ENCODE measurements at regions not wholly inside any gene's neighbourhood (a gene's known extent, or its start where the extent isn't known, plus 50 kb on each side); places are given as distances from the start of the nearest gene placed in this dataset.

GRCh38 chr14:104284107-104284592, 145.8 kb downstream of the KIF26A start:
- TF ChIP-seq SP1 (IDR thresholded peaks at IDR 0.05) = no peak
- TF ChIP-seq FOXA1 (IDR thresholded peaks at IDR 0.05) = no peak
- TF ChIP-seq GABPA (IDR thresholded peaks at IDR 0.05 in 1 of 2, conservative IDR thresholded peaks at IDR 0.05 in 1 of 2) = no peak
- no peak for TF ChIP-seq JUND (IDR thresholded peaks at IDR 0.05)
- no peak for TF ChIP-seq RXRA (IDR thresholded peaks at IDR 0.05)
- TF ChIP-seq CTCF (IDR thresholded peaks at IDR 0.05; ENCODE audit: low read depth, low read length, missing input control) = no peak
- no peak for TF ChIP-seq RAD21 (IDR thresholded peaks at IDR 0.05)
- no peak for TF ChIP-seq HNF4G (IDR thresholded peaks at IDR 0.05)
- no peak for TF ChIP-seq NR2F2 (IDR thresholded peaks at IDR 0.05)
- no peak for TF ChIP-seq REST (IDR thresholded peaks at IDR 0.05)
- TF ChIP-seq TAF1 (conservative IDR thresholded peaks at IDR 0.05) = no peak
- no peak for TF ChIP-seq ATF3 (IDR thresholded peaks at IDR 0.05)
- TF ChIP-seq EGR1 (IDR thresholded peaks at IDR 0.05; ENCODE audit: low read depth in 2 of 2) = no peak
- TF ChIP-seq HNF4A (conservative IDR thresholded peaks at IDR 0.05) = no peak
- TF ChIP-seq MAX (IDR thresholded peaks at IDR 0.05) = no peak
- no peak for TF ChIP-seq YY1 (IDR thresholded peaks at IDR 0.05)
- Histone ChIP-seq H3K36me3 (ENCODE audit: control insufficient read depth in 4 of 4, insufficient read depth in 3 of 4, low read depth in 1 of 4, low read length in 3 of 4) (no peaks in the 10 kb centered on the region), H3K9ac (ENCODE audit: low read depth in 1 of 2, low read length in 2 of 2) (no peak overlapping the region), H3K27ac (ENCODE audit: low read depth in 1 of 2, low read length in 2 of 2) (no peak overlapping the region), H3K4me1 (ENCODE audit: control insufficient read depth in 4 of 4, insufficient read depth in 4 of 4, low read length in 3 of 4) (peaks cover 23 to 38% (median 33%) of the 10 kb centered on the region in 4 donors), H3K9me3 (ENCODE audit: control insufficient read depth in 4 of 4, low read length in 3 of 4) (no peaks in the 10 kb centered on the region), H3K4me3 (ENCODE audit: low read depth in 1 of 3, low read length in 3 of 3) (no peak overlapping the region), H3K27me3 (ENCODE audit: control insufficient read depth in 4 of 4, insufficient read depth in 4 of 4, low read length in 3 of 4) (no peaks in the 10 kb centered on the region)
- DNase-seq (ENCODE audit: low spot score) = no peak
- WGBS = 86% methylated on average over 9 of the region's 9 CpGs

- WGBS = 94% methylated on average over 29 of the region's 29 CpGs
- no peak overlapping the region for H3K9ac ChIP-seq (ENCODE audit: low read depth in 1 of 2, low read length in 2 of 2)
- DNase-seq (ENCODE audit: low spot score) = no peak
- TF ChIP-seq EGR1 (IDR thresholded peaks at IDR 0.05; ENCODE audit: low read depth in 2 of 2) (no peak), HNF4A (conservative IDR thresholded peaks at IDR 0.05) (no peak), RXRA (IDR thresholded peaks at IDR 0.05) (no peak), YY1 (IDR thresholded peaks at IDR 0.05) (no peak), RAD21 (IDR thresholded peaks at IDR 0.05) (no peak), REST (IDR thresholded peaks at IDR 0.05) (no peak), FOXA1 (IDR thresholded peaks at IDR 0.05) (no peak), GABPA (IDR thresholded peaks at IDR 0.05 in 1 of 2, conservative IDR thresholded peaks at IDR 0.05 in 1 of 2) (no peak), ATF3 (IDR thresholded peaks at IDR 0.05) (no peak), TAF1 (conservative IDR thresholded peaks at IDR 0.05) (no peak), CTCF (IDR thresholded peaks at IDR 0.05; ENCODE audit: low read depth, low read length, missing input control) (no peak), HNF4G (IDR thresholded peaks at IDR 0.05) (no peak)
Observed at GRCh38 chr14:104284636-104285507, 146.5 kb downstream of the KIF26A start.

More at GRCh38 chr14:104284636-104285507, 146.5 kb downstream of the KIF26A start:
- Histone ChIP-seq H3K9me3 (ENCODE audit: control insufficient read depth in 4 of 4, low read length in 3 of 4) (no peaks in the 10 kb centered on the region), H3K4me1 (ENCODE audit: control insufficient read depth in 4 of 4, insufficient read depth in 4 of 4, low read length in 3 of 4) (peaks cover 23 to 37% (median 33%) of the 10 kb centered on the region in 4 donors), H3K27ac (ENCODE audit: low read depth in 1 of 2, low read length in 2 of 2) (no peak overlapping the region), H3K4me3 (ENCODE audit: low read depth in 1 of 3, low read length in 3 of 3) (no peak overlapping the region), H3K27me3 (ENCODE audit: control insufficient read depth in 4 of 4, insufficient read depth in 4 of 4, low read length in 3 of 4) (no peaks in the 10 kb centered on the region), H3K36me3 (ENCODE audit: control insufficient read depth in 4 of 4, insufficient read depth in 3 of 4, low read depth in 1 of 4, low read length in 3 of 4) (no peaks in the 10 kb centered on the region)
